Right atrium auricular region (tissue), 2 donors: ENCODE measurements at regions not wholly inside any gene's neighbourhood (a gene's known extent, or its start where the extent isn't known, plus 50 kb on each side); places are given as distances from the start of the nearest gene placed in this dataset.

ENCODE experiments used
- DNase-seq: peaks from one replicate; pipeline ENCODE4 v3.0.0-alpha.2; 2019; ENCODE audit warnings: low spot score
- H3K27ac ChIP-seq, 2 donors: fragments of 200-600 bp; sonication (generic); 1 replicate in 1 of 2; 2 replicates in 1 of 2; pipeline ENCODE4 v1.5.1; 2016 to 2019
- H3K27me3 ChIP-seq, 2 donors: fragments of 200-600 bp; sonication (generic); one replicate each; pipeline versions ENCODE4 v1.5.1 to v1.6.0; 2017 to 2019
- H3K36me3 ChIP-seq: fragments of 200-600 bp; sonication (generic); one replicate; pipeline ENCODE4 v1.5.1; 2016
- H3K4me1 ChIP-seq, 2 donors: fragments of 200-600 bp; sonication (generic); one replicate each; pipeline versions ENCODE4 v1.5.1 to v1.6.0; 2017 to 2019
- H3K4me3 ChIP-seq, 2 donors: fragments of 200-600 bp; sonication (generic); 1 replicate in 1 of 2; 2 replicates in 1 of 2; pipeline ENCODE4 v1.5.1; 2017 to 2019; ENCODE audit warnings: mild to moderate bottlenecking in 1 of 2, moderate library complexity in 1 of 2
- H3K9me3 ChIP-seq, 2 donors: fragments of 200-600 bp; sonication (generic); one replicate each; pipeline ENCODE4 v1.5.1; 2019
- CTCF ChIP-seq, 2 donors: fragments of 200-600 bp; sonication (generic); IDR thresholded peaks; one replicate each; pipeline ENCODE4 v1.5.1; 2019; ENCODE audit warnings: antibody characterized with exemption in 2 of 2

GRCh38 chr2:126832014-126832413 lies 66.7 kb upstream of the TEX51 start:
- Histone ChIP-seq H3K27ac (no peak overlapping the region), H3K4me3 (no peak overlapping the region), H3K36me3 (no peaks in the 10 kb centered on the region), H3K9me3 (no peaks in the 10 kb centered on the region), H3K4me1 (no peaks in the 10 kb centered on the region), H3K27me3 (no peaks in the 10 kb centered on the region)
- DNase-seq, result no peak
- no peak for TF ChIP-seq CTCF (IDR thresholded peaks at IDR 0.05)

GRCh38 chr2:126832757-126833156 lies 65.9 kb upstream of the TEX51 start:
- TF ChIP-seq CTCF (IDR thresholded peaks at IDR 0.05), result no peak
- H3K27me3 ChIP-seq, result no peaks in the 10 kb centered on the region
- no peak overlapping the region for H3K27ac ChIP-seq
- no peaks in the 10 kb centered on the region for H3K4me1 ChIP-seq
- no peaks in the 10 kb centered on the region for H3K9me3 ChIP-seq
- peak; percentile 56 for DNase-seq
- no peaks in the 10 kb centered on the region for H3K36me3 ChIP-seq
- H3K4me3 ChIP-seq, result no peak overlapping the region

DNA sequence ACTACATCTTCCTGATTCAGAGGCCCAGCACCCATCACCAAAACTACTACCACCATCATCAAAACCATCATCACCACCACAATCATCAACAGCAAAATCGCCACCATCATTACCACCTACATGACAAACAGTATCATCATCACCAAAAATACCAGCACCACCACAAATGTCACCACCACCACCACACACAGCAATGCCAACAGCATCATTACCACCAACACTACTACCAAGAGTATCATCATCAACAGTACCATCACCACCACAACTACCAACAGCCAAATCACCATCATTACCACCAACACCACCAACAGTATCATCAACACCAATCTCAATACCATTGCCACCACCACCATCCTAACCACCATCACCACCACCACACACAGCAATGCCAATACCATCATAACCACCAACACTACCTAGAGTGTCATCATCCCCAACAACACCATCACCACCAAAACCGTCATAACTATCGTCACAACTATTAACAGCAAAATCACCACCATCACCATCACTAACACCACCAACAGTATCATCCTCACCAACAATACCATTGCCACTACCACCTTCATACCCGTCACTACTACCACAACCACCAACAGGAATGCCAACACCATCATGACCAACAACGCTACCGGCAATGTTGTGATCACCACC lies 64.6 kb upstream of the TEX51 start:
- DNase-seq, result no peak
- no peaks in the 10 kb centered on the region for H3K9me3 ChIP-seq
- no peak overlapping the region for H3K4me3 ChIP-seq
- TF ChIP-seq CTCF (IDR thresholded peaks at IDR 0.05), result no peak
- no peaks in the 10 kb centered on the region for H3K27me3 ChIP-seq
- H3K4me1 ChIP-seq, result no peaks in the 10 kb centered on the region
- H3K36me3 ChIP-seq, result no peaks in the 10 kb centered on the region
- no peak overlapping the region for H3K27ac ChIP-seq

GRCh38 chr2:126835261-126835660 lies 63.4 kb upstream of the TEX51 start:
- no peak for TF ChIP-seq CTCF (IDR thresholded peaks at IDR 0.05)
- Histone ChIP-seq H3K36me3 (no peaks in the 10 kb centered on the region), H3K27ac (no peak overlapping the region), H3K9me3 (no peaks in the 10 kb centered on the region), H3K4me3 (no peak overlapping the region), H3K27me3 (no peaks in the 10 kb centered on the region), H3K4me1 (no peaks in the 10 kb centered on the region)
- DNase-seq, result peak; percentile 42

- Histone ChIP-seq H3K36me3 (no peaks in the 10 kb centered on the region), H3K9me3 (no peaks in the 10 kb centered on the region), H3K4me3 (no peak overlapping the region), H3K27me3 (no peaks in the 10 kb centered on the region), H3K27ac (no peak overlapping the region), H3K4me1 (no peaks in the 10 kb centered on the region)
- TF ChIP-seq CTCF (IDR thresholded peaks at IDR 0.05), result no peak
- DNase-seq, result peak; percentile 30
Measured at GRCh38 chr2:126835831-126836230, 62.9 kb upstream of the TEX51 start.
